ENCODE measurements at regions not wholly inside any gene's neighbourhood (a gene's known extent, or its start where the extent isn't known, plus 50 kb on each side); places are given as distances from the start of the nearest gene placed in this dataset.
"Not testable (repeated sequence)": the region's sequence is repeated elsewhere in the genome, so short reads cannot be mapped to it uniquely, and the experiment has no call there.

DNA sequence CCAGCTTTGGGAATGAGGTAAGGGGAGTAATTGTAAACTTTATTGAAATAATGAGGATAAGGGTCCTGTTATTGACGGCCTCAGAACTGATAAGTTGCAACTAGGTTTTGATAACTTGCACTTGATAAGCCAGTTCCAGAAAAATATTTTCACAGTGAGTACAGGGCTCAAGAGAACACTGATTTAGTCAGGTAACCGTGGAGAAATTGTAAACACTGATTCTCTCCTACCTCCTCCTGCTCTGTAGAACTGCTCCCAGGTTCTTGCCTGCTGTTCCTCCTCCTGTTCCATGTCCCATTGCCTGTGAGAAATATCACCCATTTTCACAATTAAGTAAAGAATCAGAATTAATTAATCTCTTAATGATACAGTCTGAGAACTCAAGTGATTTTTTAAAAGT lies 55.0 kb upstream of the CXXC4 start:
- Mint-ChIP-seq H3K27me3 (ENCODE audit: low read depth) (no peaks in the 10 kb centered on the region), H3K27ac (no peak overlapping the region), H3K9me3 (peaks cover 1% of the 10 kb centered on the region), H3K4me3 (no peak overlapping the region), H3K36me3 (ENCODE audit: low read depth) (no peaks in the 10 kb centered on the region), H3K4me1 (no peaks in the 10 kb centered on the region)
- TF ChIP-seq, protein P1, sequence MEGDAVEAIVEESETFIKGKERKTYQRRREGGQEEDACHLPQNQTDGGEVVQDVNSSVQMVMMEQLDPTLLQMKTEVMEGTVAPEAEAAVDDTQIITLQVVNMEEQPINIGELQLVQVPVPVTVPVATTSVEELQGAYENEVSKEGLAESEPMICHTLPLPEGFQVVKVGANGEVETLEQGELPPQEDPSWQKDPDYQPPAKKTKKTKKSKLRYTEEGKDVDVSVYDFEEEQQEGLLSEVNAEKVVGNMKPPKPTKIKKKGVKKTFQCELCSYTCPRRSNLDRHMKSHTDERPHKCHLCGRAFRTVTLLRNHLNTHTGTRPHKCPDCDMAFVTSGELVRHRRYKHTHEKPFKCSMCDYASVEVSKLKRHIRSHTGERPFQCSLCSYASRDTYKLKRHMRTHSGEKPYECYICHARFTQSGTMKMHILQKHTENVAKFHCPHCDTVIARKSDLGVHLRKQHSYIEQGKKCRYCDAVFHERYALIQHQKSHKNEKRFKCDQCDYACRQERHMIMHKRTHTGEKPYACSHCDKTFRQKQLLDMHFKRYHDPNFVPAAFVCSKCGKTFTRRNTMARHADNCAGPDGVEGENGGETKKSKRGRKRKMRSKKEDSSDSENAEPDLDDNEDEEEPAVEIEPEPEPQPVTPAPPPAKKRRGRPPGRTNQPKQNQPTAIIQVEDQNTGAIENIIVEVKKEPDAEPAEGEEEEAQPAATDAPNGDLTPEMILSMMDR (IDR thresholded peaks at IDR 0.05; ENCODE audit: unreplicated experiment in 3 of 3): no peak

GRCh38 chr4:104559502-104559901 lies 64.8 kb upstream of the CXXC4 start:
- Mint-ChIP-seq H3K27ac (no peak overlapping the region), H3K4me1 (no peaks in the 10 kb centered on the region), H3K9me3 (peaks cover 5% of the 10 kb centered on the region), H3K4me3 (no peak overlapping the region), H3K36me3 (ENCODE audit: low read depth) (no peaks in the 10 kb centered on the region), H3K27me3 (ENCODE audit: low read depth) (no peaks in the 10 kb centered on the region)
- TF ChIP-seq, protein P1 (IDR thresholded peaks at IDR 0.05; ENCODE audit: unreplicated experiment in 3 of 3): no peak

DNA sequence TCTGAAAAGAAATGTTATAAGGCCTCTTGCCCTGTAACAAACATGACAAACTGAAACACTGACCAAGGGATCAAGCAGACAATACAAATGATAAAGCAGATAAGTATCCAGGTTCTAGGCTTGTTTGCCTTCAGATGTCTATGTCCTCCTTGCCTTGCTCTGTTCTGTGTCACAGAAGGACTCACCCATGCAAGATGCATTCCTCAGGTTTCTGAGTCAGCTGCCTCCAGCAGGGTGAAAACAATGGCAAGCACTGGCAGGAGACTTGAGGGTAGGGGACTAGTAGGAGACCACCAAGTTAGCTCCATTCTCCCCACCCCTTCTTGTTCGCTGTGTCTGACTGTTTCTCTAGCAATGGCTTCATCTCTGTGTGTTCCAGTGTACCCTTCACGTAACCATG lies 76.6 kb upstream of the CXXC4 start:
- no peaks in the 10 kb centered on the region for H3K36me3 Mint-ChIP-seq (ENCODE audit: low read depth)
- peaks cover 3% of the 10 kb centered on the region for H3K27me3 Mint-ChIP-seq (ENCODE audit: low read depth)
- H3K9me3 Mint-ChIP-seq: peaks cover 6% of the 10 kb centered on the region
- no peak overlapping the region for H3K27ac Mint-ChIP-seq
- H3K4me1 Mint-ChIP-seq: no peaks in the 10 kb centered on the region
- TF ChIP-seq, protein P1 (IDR thresholded peaks at IDR 0.05; ENCODE audit: unreplicated experiment in 3 of 3): no peak
- H3K4me3 Mint-ChIP-seq: no peak overlapping the region

- H3K36me3 Mint-ChIP-seq (ENCODE audit: low read depth): no peaks in the 10 kb centered on the region
- H3K4me1 Mint-ChIP-seq: no peaks in the 10 kb centered on the region
- H3K27me3 Mint-ChIP-seq (ENCODE audit: low read depth): no peaks in the 10 kb centered on the region
- no peak overlapping the region for H3K27ac Mint-ChIP-seq
- TF ChIP-seq, protein P1 (IDR thresholded peaks at IDR 0.05; ENCODE audit: unreplicated experiment in 3 of 3): no peak
- no peak overlapping the region for H3K4me3 Mint-ChIP-seq
- H3K9me3 Mint-ChIP-seq: peaks cover 3% of the 10 kb centered on the region
Observed at GRCh38 chr4:104574371-104574770, 79.7 kb upstream of the CXXC4 start.

DNA sequence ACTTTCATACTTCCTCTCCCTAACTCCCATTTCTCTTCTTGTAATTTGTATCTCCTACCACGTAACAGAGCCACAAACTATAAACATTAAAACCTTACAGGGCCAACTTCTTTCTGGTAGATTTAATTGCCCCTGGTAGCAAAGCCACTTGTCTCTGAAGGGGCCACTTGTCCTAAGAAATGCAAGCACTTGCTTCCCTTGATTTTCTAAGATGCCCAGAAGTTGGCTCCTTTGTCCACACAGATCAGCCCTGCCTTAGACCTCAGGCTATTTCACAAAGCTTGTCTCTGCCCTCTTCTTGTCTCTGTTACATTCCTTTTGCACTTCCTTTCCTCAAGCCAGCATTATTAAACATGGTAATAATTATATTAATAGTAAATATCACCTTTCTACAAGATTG lies 80.6 kb upstream of the CXXC4 start:
- Mint-ChIP-seq H3K27me3 (ENCODE audit: low read depth) (no peaks in the 10 kb centered on the region), H3K27ac (no peak overlapping the region), H3K36me3 (ENCODE audit: low read depth) (no peaks in the 10 kb centered on the region), H3K9me3 (peaks cover 3% of the 10 kb centered on the region), H3K4me1 (no peaks in the 10 kb centered on the region), H3K4me3 (no peak overlapping the region)
- TF ChIP-seq, protein P1 (IDR thresholded peaks at IDR 0.05; ENCODE audit: unreplicated experiment in 3 of 3): no peak

DNA sequence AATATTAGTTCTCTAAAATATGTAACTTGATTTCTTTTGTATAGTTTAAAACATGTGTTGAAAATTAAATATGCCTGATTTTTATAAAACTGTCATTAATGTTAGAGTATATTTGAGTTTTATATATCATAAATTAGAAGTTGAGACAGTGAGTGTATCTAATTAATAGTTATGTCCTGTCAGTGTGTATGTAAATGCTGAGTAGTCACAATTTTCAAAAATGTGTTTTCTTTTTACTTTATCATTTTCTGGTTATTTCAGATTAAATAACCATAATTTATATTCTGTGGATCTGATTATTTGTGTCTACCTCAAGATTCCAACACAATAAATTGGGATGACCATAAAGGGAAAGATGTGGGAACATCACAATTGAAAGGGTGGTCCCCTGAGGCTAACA lies 82.7 kb upstream of the CXXC4 start:
- no peaks in the 10 kb centered on the region for H3K4me1 Mint-ChIP-seq
- TF ChIP-seq, protein P1 (IDR thresholded peaks at IDR 0.05; ENCODE audit: unreplicated experiment in 3 of 3): no peak

DNA sequence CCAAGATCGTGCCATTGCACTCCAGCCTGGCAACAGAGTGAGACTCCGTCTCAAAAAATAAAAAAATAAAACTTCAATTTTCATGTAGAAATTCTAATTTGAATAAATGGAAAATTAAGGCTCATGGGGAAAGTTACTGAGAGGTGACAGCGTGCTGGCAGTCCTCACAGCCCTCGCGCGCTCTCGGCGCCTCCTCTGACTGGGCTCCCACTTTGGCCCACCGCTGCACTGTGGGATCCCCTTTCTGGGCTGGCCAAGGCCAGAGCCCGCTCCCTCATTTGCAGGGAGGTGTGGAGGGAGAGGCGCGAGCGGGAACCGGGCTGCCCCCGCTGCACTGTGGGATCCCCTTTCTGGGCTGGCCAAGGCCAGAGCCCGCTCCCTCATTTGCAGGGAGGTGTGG lies 86.8 kb upstream of the CXXC4 start:
- not testable (repeated sequence) for H3K27me3 Mint-ChIP-seq (ENCODE audit: low read depth); H3K4me1 Mint-ChIP-seq; H3K27ac Mint-ChIP-seq; H3K36me3 Mint-ChIP-seq (ENCODE audit: low read depth); H3K9me3 Mint-ChIP-seq; H3K4me3 Mint-ChIP-seq

More for the DNA sequence above, 82.7 kb upstream of the CXXC4 start:
- H3K9me3 Mint-ChIP-seq: peaks cover 3% of the 10 kb centered on the region
- no peak overlapping the region for H3K27ac Mint-ChIP-seq
- no peaks in the 10 kb centered on the region for H3K36me3 Mint-ChIP-seq (ENCODE audit: low read depth)
- H3K4me3 Mint-ChIP-seq: no peak overlapping the region
- H3K27me3 Mint-ChIP-seq (ENCODE audit: low read depth): no peaks in the 10 kb centered on the region

GRCh38 chr4:104582056-104582455 lies 87.4 kb upstream of the CXXC4 start:
- H3K36me3 Mint-ChIP-seq (ENCODE audit: low read depth); H3K27ac Mint-ChIP-seq; H3K4me1 Mint-ChIP-seq; H3K4me3 Mint-ChIP-seq; H3K27me3 Mint-ChIP-seq (ENCODE audit: low read depth); H3K9me3 Mint-ChIP-seq: not testable (repeated sequence)
